WERI-Rb-1 (cell line): ENCODE measurements at regions not wholly inside any gene's neighbourhood (a gene's known extent, or its start where the extent isn't known, plus 50 kb on each side); places are given as distances from the start of the nearest gene placed in this dataset.
"Not testable (repeated sequence)": the region's sequence is repeated elsewhere in the genome, so short reads cannot be mapped to it uniquely, and the experiment has no call there.

Experiments
- DNase-seq: peaks from one replicate; pipeline ENCODE4 v3.0.0-alpha.2; 2020
- H3K27ac ChIP-seq: fragments of 250-450 bp; sonication (Bioruptor Pico); 2 replicates; pipeline ENCODE4 v1.5.1; 2020; ENCODE audit warnings: mild to moderate bottlenecking, moderate library complexity
- H3K27me3 ChIP-seq: fragments of 250-450 bp; sonication (Bioruptor Pico); 2 replicates; pipeline ENCODE4 v1.5.1; 2021; ENCODE audit warnings: mild to moderate bottlenecking, low read depth, moderate library complexity; ENCODE audit not compliant: insufficient read depth, severe bottlenecking
- H3K36me3 ChIP-seq: fragments of 250-450 bp; sonication (Bioruptor Pico); 2 replicates; pipeline ENCODE4 v1.5.1; 2020; ENCODE audit warnings: mild to moderate bottlenecking, moderate library complexity
- H3K4me3 ChIP-seq: 2 replicates; pipeline ENCODE4 v1.5.1; 2011; ENCODE audit warnings: low read depth, mild to moderate bottlenecking, control low read depth, low read length
- H3K9me3 ChIP-seq: fragments of 250-450 bp; sonication (Bioruptor Pico); 2 replicates; pipeline ENCODE4 v1.5.1; 2021; ENCODE audit warnings: mild to moderate bottlenecking, moderate library complexity; ENCODE audit not compliant: severe bottlenecking
- CTCF ChIP-seq: IDR thresholded peaks from 2 replicates; pipeline ENCODE4 v1.5.1; 2011; ENCODE audit warnings: low read depth, mild to moderate bottlenecking, control low read depth, inconsistent platforms, low read length

GRCh38 chr18:51490417-51490816, 292.9 kb upstream of the MEX3C start:
- Histone ChIP-seq H3K27me3 (no peaks in the 10 kb centered on the region), H3K9me3 (no peaks in the 10 kb centered on the region), H3K27ac (no peak overlapping the region), H3K36me3 (no peaks in the 10 kb centered on the region), H3K4me3 (no peak overlapping the region)
- no peak for DNase-seq
- TF ChIP-seq CTCF = no peak

DNA sequence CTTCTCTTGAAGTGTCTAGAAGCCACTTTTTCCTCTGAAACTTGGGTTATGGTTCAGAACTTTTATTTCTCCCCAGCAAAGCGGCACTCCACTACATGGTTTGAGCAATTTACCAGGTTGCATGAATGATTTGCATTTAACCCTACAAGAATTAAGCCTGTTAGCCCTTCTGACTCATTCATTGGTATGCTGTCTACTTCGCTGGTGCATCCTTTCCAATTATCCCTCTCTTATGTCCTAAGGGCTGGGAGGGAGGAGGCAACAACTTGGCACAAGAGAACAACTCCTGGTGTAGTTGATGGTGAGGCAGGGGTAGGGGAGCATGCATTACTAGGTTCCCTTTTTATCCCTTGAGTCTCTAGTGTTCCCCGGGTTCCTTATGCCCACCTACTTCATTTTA, 293.4 kb upstream of the MEX3C start:
- no peak for DNase-seq
- H3K4me3 ChIP-seq = no peak overlapping the region
- no peaks in the 10 kb centered on the region for H3K36me3 ChIP-seq
- H3K27ac ChIP-seq = no peak overlapping the region
- H3K9me3 ChIP-seq = no peaks in the 10 kb centered on the region
- H3K27me3 ChIP-seq = no peaks in the 10 kb centered on the region
- TF ChIP-seq CTCF = no peak

GRCh38 chr18:51491678-51492372, 294.3 kb upstream of the MEX3C start:
- Histone ChIP-seq H3K4me3 (no peak overlapping the region), H3K27me3 (no peaks in the 10 kb centered on the region), H3K36me3 (no peaks in the 10 kb centered on the region), H3K9me3 (no peaks in the 10 kb centered on the region), H3K27ac (no peak overlapping the region)
- TF ChIP-seq CTCF = no peak
- no peak for DNase-seq

DNA sequence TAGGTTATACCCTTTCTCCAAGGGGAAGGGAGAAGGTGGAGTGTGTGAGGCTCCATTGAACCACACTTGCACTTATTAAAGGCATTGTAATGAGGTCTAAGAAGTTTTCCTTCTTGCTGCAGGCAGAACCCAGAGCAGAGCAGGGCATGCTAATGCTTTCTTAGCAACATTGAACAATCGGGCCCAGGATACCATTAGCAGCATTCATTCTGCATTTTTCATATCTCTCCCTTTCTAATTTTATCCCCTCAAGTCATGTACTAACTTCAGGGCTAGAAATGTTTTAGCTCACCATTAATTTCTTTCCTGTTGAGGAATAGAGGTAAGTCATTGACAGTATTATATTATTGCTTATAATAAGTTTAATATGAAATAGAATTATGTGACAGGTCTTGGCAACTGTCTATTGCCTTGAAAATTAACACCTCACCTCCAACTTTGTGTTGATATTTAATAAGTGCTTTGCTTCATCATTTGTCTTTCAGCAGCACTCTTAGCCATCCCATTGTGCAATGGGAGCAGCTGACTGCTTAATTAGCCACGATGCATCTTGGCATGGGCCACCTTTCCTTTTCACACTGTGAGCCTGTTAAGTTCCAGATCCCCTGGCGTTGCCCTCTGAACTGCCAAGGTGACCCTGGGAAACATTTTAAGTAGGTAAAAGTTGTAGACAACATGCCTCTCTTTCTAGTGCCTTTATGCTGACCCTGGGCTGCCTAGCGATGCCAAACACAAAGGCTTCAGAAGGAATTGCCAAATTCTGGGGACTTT, 300.8 kb upstream of the MEX3C start:
- Histone ChIP-seq H3K27me3 (no peaks in the 10 kb centered on the region), H3K9me3 (no peaks in the 10 kb centered on the region), H3K4me3 (no peak overlapping the region), H3K36me3 (no peaks in the 10 kb centered on the region), H3K27ac (no peak overlapping the region)
- no peak for TF ChIP-seq CTCF
- no peak for DNase-seq

DNA sequence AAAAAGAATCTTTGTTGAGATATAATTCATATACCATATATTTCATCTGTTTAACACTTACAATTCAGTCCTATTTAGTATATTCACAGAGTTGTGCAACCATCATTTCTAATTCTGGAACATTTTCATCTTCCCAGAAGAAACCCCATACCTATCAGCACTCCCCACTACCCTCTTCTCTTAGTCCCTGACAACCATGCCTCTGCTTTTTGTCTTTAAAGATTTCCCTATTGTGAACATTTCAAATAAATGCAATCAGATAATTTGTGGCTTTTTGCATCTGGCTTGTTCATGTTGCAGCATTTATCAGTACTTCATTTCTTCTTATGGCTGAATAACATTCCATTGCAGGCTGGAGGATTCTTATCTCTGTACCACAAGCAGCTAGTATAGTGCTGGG, 305.9 kb upstream of the MEX3C start:
- H3K9me3 ChIP-seq = peaks cover under 1% of the 10 kb centered on the region
- no peaks in the 10 kb centered on the region for H3K27me3 ChIP-seq
- H3K36me3 ChIP-seq = no peaks in the 10 kb centered on the region
- DNase-seq = no peak
- no peak for TF ChIP-seq CTCF
- no peak overlapping the region for H3K27ac ChIP-seq
- no peak overlapping the region for H3K4me3 ChIP-seq

DNA sequence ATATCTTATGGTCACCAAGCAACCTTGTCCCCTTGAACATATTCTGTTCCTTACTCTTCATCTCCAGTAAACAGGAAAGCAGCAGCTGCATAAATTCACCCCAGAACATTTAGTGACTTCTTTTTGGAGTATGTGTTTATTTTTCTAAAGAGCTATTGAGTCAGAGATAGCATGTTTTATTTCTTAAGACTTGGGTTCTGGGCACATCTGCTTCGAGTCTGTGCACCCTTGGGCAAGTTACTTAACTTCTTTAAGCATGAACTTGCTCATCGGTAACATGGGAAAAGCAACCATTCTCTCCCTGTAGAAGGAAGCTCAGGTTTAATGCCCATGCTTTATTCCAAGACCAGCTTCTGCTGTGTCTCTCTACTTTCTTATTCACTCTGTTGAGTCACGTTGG, 309.3 kb upstream of the MEX3C start:
- no peak overlapping the region for H3K4me3 ChIP-seq
- H3K9me3 ChIP-seq = peaks cover 3% of the 10 kb centered on the region
- no peak overlapping the region for H3K27ac ChIP-seq
- TF ChIP-seq CTCF = no peak
- no peak for DNase-seq
- H3K27me3 ChIP-seq = no peaks in the 10 kb centered on the region
- no peaks in the 10 kb centered on the region for H3K36me3 ChIP-seq

GRCh38 chr18:51508410-51508809, 310.9 kb upstream of the MEX3C start:
- not testable (repeated sequence) for H3K4me3 ChIP-seq, H3K36me3 ChIP-seq, H3K27ac ChIP-seq, DNase-seq, H3K27me3 ChIP-seq, H3K9me3 ChIP-seq
